OCI-LY7 (cell line): ENCODE measurements at regions not wholly inside any gene's neighbourhood (a gene's known extent, or its start where the extent isn't known, plus 50 kb on each side); places are given as distances from the start of the nearest gene placed in this dataset.

Experiments used
- BruUV-seq: library from RNA; stranded (reverse); fragments of 400-500 nt; replicated peaks from 2 replicates; lab custom pipeline; 2021; lab: Mats Ljungman, UMichigan
- CTCF ChIA-PET: fragments of 300-600 bp; sonication (Branson Sonifier 250); formaldehyde crosslinking; loops from one replicate; lab custom pipeline; 2022; ENCODE audit warnings: antibody characterized with exemption; ENCODE audit not compliant: unreplicated experiment; lab: Charles Lee
- POLR2A ChIA-PET: fragments of 300-600 bp; sonication (Branson Sonifier 250); formaldehyde crosslinking; loops from one replicate; lab custom pipeline; 2022; ENCODE audit warnings: antibody characterized with exemption; lab: Charles Lee
- DNase-seq: peaks from one replicate; pipeline ENCODE4 v3.0.0-alpha.2; 2015; ENCODE audit warnings: low spot score
- H2AFZ ChIP-seq: fragments of 200-600 bp; sonication (generic), shearing (Covaris generic); 2 replicates; pipeline ENCODE4 v1.6.1; 2014; ENCODE audit warnings: mild to moderate bottlenecking, antibody characterized with exemption, low read length, moderate library complexity
- H3K27ac ChIP-seq: fragments of 200-600 bp; sonication (generic); 2 replicates; pipeline ENCODE4 v1.5.1; 2014; ENCODE audit warnings: mixed run types, low read depth, mild to moderate bottlenecking, moderate library complexity, low read length, inconsistent platforms; ENCODE audit not compliant: poor library complexity, severe bottlenecking
- H3K36me3 ChIP-seq: fragments of 200-600 bp; sonication (generic); 2 replicates; pipeline ENCODE4 v1.6.1; 2014; ENCODE audit warnings: mild to moderate bottlenecking, antibody characterized with exemption, low read length, moderate library complexity, mixed read lengths; ENCODE audit not compliant: insufficient read depth
- H3K4me1 ChIP-seq: fragments of 200-600 bp; sonication (generic); 2 replicates; pipeline ENCODE4 v1.5.1; 2014; ENCODE audit warnings: mild to moderate bottlenecking, low read length; ENCODE audit not compliant: insufficient read depth, poor library complexity, severe bottlenecking
- H3K4me2 ChIP-seq: fragments of 200-600 bp; sonication (generic); 2 replicates; pipeline ENCODE4 v1.6.1; 2014; ENCODE audit warnings: mild to moderate bottlenecking, low read length
- H3K4me3 ChIP-seq: fragments of 200-600 bp; sonication (generic); 2 replicates; pipeline ENCODE4 v1.5.1; 2014; ENCODE audit warnings: mild to moderate bottlenecking, low read depth, low read length; ENCODE audit not compliant: poor library complexity, severe bottlenecking
- H3K79me2 ChIP-seq: fragments of 200-600 bp; sonication (generic); 2 replicates; pipeline ENCODE4 v1.6.1; 2016; ENCODE audit warnings: low read depth, mild to moderate bottlenecking, low read length, moderate library complexity, mixed read lengths; ENCODE audit not compliant: insufficient read depth
- H3K9me2 ChIP-seq: fragments of 200-600 bp; sonication (generic); 2 replicates; pipeline ENCODE4 v1.6.1; 2016; ENCODE audit warnings: mild to moderate bottlenecking, low read length, mixed read lengths; ENCODE audit not compliant: insufficient read depth
- H3K9me3 ChIP-seq: fragments of 200-600 bp; sonication (generic); 2 replicates; pipeline ENCODE4 v1.6.1; 2014; ENCODE audit warnings: mild to moderate bottlenecking, mixed run types, low read length, mixed read lengths
- H4K20me1 ChIP-seq: fragments of 200-600 bp; sonication (generic); 2 replicates; pipeline ENCODE4 v1.6.1; 2014; ENCODE audit warnings: mild to moderate bottlenecking, antibody characterized with exemption, low read length, moderate library complexity, mixed read lengths; ENCODE audit not compliant: insufficient read depth
- CTCF ChIP-seq: fragments of 200-600 bp; sonication (generic); conservative IDR thresholded peaks from 2 replicates; pipeline ENCODE4 v1.5.1; 2014; ENCODE audit warnings: mild to moderate bottlenecking, antibody characterized with exemption, low read length, moderate library complexity, mixed read lengths
- EZH2phosphoT487 ChIP-seq: fragments of 200-600 bp; sonication (generic); IDR thresholded peaks from 2 replicates; pipeline ENCODE4 v1.6.1; 2018; ENCODE audit warnings: low read depth, borderline replicate concordance, mild to moderate bottlenecking, mixed run types, antibody characterized with exemption, low read length, moderate library complexity, mixed read lengths
- intact Hi-C: fragments of 100-400 bp; cut with micrococcal nuclease; formaldehyde crosslinking; loops from one replicate; pipeline ENCODE4 v1.10.0; 2022; ENCODE audit not compliant: unreplicated experiment

DNA sequence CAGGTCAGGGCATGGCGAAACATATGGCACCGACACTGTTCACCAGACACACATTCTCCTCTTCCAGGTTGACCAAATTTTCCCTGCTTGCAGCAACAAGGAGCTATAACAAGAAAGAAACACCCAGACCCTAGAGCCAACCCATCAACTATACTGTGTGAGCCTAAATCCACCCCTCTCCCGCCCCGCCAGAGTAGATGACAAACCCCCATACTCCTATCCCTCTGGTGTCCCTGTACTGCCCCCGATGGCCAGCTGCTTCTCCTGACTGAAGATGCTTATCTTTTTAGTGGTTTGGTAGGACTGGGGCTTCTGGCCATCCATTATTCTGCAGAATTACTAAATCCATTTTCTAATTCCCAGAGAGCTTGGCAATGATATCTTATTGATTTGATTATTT lies 70.1 kb upstream of the EEPD1 start:
- Histone ChIP-seq H3K36me3 (no peaks in the 10 kb centered on the region), H3K4me1 (no peaks in the 10 kb centered on the region), H3K9me3 (no peaks in the 10 kb centered on the region), H3K4me2 (no peak overlapping the region), H3K9me2 (no peaks in the 10 kb centered on the region), H2AFZ (no peak overlapping the region), H3K79me2 (no peaks in the 10 kb centered on the region), H3K27ac (no peak overlapping the region), H3K4me3 (no peak overlapping the region), H4K20me1 (no peaks in the 10 kb centered on the region)
- DNase-seq = no peak
- TF ChIP-seq EZH2phosphoT487 (no peak), CTCF (no peak)
- ChIA-PET POLR2A (interaction anchor here (0.6 kb wide), 1 partner anchor 1297 kb away, joined by 3 read pairs; no protein-coding TSS in a partner anchor), CTCF (no interaction called here)
- no TSS peak for BruUV-seq
- intact Hi-C loops = no loop called here

GRCh38 chr7:36083626-36084380 lies 69.3 kb upstream of the EEPD1 start:
- CTCF ChIA-PET = no interaction called here

More at GRCh38 chr7:36083626-36084380, 69.3 kb upstream of the EEPD1 start:
- no peak for DNase-seq
- H4K20me1 ChIP-seq = no peaks in the 10 kb centered on the region
- POLR2A ChIA-PET = no interaction called here
- no peak overlapping the region for H3K4me2 ChIP-seq
- H3K4me1 ChIP-seq = no peaks in the 10 kb centered on the region
- no peak overlapping the region for H3K27ac ChIP-seq
- H3K9me2 ChIP-seq = no peaks in the 10 kb centered on the region
- TF ChIP-seq CTCF (no peak), EZH2phosphoT487 (no peak)
- H3K9me3 ChIP-seq = no peaks in the 10 kb centered on the region
- H3K79me2 ChIP-seq = no peaks in the 10 kb centered on the region
- intact Hi-C loops = no loop called here
- BruUV-seq = no TSS peak
- H3K4me3 ChIP-seq = no peak overlapping the region
- H3K36me3 ChIP-seq = no peaks in the 10 kb centered on the region
- no peak overlapping the region for H2AFZ ChIP-seq
